IMR-90 (cell line): ENCODE measurements at regions not wholly inside any gene's neighbourhood (a gene's known extent, or its start where the extent isn't known, plus 50 kb on each side); places are given as distances from the start of the nearest gene placed in this dataset.

Source experiments
- ATAC-seq: fragments of 200-7000 bp; cut with Tn5 transposase; 2 replicates; pipeline ENCODE4 v1.9.1; 2020; ENCODE audit warnings: low read depth, mild to moderate bottlenecking, moderate library complexity
- BruUV-seq: library from RNA; stranded (reverse); fragments of 400-500 nt; replicated peaks from 2 replicates; lab custom pipeline; 2021; lab: Mats Ljungman, UMichigan
- CTCF ChIA-PET: fragments of 300-600 bp; formaldehyde crosslinking; extraction: SDS; loops from one replicate; lab custom pipeline; 2021; ENCODE audit warnings: antibody characterized with exemption; lab: Yijun Ruan, JAX
- POLR2A ChIA-PET: fragments of 300-600 bp; sonication (Branson Sonifier 250); formaldehyde crosslinking; loops from one replicate; lab custom pipeline; 2022; ENCODE audit warnings: antibody characterized with exemption; ENCODE audit not compliant: unreplicated experiment; lab: Charles Lee
- DNase-seq: peaks from one replicate; pipeline ENCODE4 v3.0.0; 2013
- H2AFZ ChIP-seq: replicated peaks from 2 replicates; pipeline ENCODE3; 2013; ENCODE audit warnings: low read length, mild to moderate bottlenecking; ENCODE audit not compliant: poor library complexity
- H2AK5ac ChIP-seq: 2 replicates; pipeline ENCODE4 v1.6.1; 2013; ENCODE audit warnings: low read depth, low read length, inconsistent platforms
- H2AK9ac ChIP-seq: replicated peaks from 2 replicates; pipeline ENCODE3; 2013; ENCODE audit warnings: mild to moderate bottlenecking, low read depth, low read length, moderate library complexity; ENCODE audit not compliant: poor library complexity
- H2BK120ac ChIP-seq: 2 replicates; pipeline ENCODE4 v1.6.1; 2013; ENCODE audit warnings: low read depth, low read length, inconsistent platforms
- H2BK15ac ChIP-seq: 3 replicates; pipeline ENCODE4 v1.6.1; 2013; ENCODE audit warnings: low read depth, low read length, inconsistent platforms
- H2BK20ac ChIP-seq: 2 replicates; pipeline ENCODE4 v1.6.1; 2013; ENCODE audit warnings: low read depth, mild to moderate bottlenecking, inconsistent platforms, low read length, moderate library complexity
- H2BK5ac ChIP-seq: 2 replicates; pipeline ENCODE4 v1.6.1; 2013; ENCODE audit warnings: mild to moderate bottlenecking, low read depth, low read length, inconsistent platforms; ENCODE audit not compliant: poor library complexity, severe bottlenecking
- H3K14ac ChIP-seq: replicated peaks from 2 replicates; pipeline ENCODE4 v1.6.1; 2013; ENCODE audit warnings: low read depth, low read length, inconsistent platforms
- H3K18ac ChIP-seq: 2 replicates; pipeline ENCODE4 v1.6.1; 2013; ENCODE audit warnings: low read depth, low read length, control low read depth
- H3K23ac ChIP-seq: 2 replicates; pipeline ENCODE4 v1.6.1; 2013; ENCODE audit warnings: low read depth, low read length, inconsistent platforms
- H3K27ac ChIP-seq: 2 replicates; pipeline ENCODE4 v1.5.1; 2013; ENCODE audit warnings: mild to moderate bottlenecking, control low read depth, low read length; ENCODE audit not compliant: insufficient read depth
- H3K27me3 ChIP-seq: 2 replicates; pipeline ENCODE4 v1.6.1; 2013; ENCODE audit warnings: low read length; ENCODE audit not compliant: control insufficient read depth, insufficient read depth
- H3K36me3 ChIP-seq: 2 replicates; pipeline ENCODE4 v1.6.1; 2013; ENCODE audit warnings: low read length, mixed read lengths; ENCODE audit not compliant: control insufficient read depth, insufficient read depth
- H3K4ac ChIP-seq: 2 replicates; pipeline ENCODE4 v1.6.1; 2013; ENCODE audit warnings: low read depth, low read length, inconsistent platforms
- H3K4me1 ChIP-seq: 2 replicates; pipeline ENCODE4 v1.6.1; 2013; ENCODE audit warnings: low read length, mixed read lengths; ENCODE audit not compliant: control insufficient read depth, insufficient read depth
- H3K4me2 ChIP-seq: 2 replicates; pipeline ENCODE4 v1.6.1; 2013; ENCODE audit warnings: low read depth, mild to moderate bottlenecking, control low read depth, low read length, moderate library complexity
- H3K4me3 ChIP-seq: 2 replicates; pipeline ENCODE4 v1.5.1; 2013; ENCODE audit warnings: low read depth, mild to moderate bottlenecking, control low read depth, low read length, moderate library complexity; ENCODE audit not compliant: insufficient read depth
- H3K56ac ChIP-seq: 2 replicates; pipeline ENCODE4 v1.6.1; 2013; ENCODE audit warnings: low read length, inconsistent platforms; ENCODE audit not compliant: insufficient read depth; ENCODE audit errors: extremely low read depth
- H3K79me1 ChIP-seq, 2 experiments: 2 replicates each; pipeline ENCODE4 v1.6.1; 2013; ENCODE audit warnings: low read length in 2 of 2, inconsistent platforms in 1 of 2, low read depth in 1 of 2
- H3K9ac ChIP-seq: 2 replicates; pipeline ENCODE4 v1.6.1; 2013; ENCODE audit warnings: low read depth, low read length, control low read depth
- H3K9me1 ChIP-seq: 2 replicates; pipeline ENCODE4 v1.6.1; 2013; ENCODE audit warnings: low read length, inconsistent platforms; ENCODE audit not compliant: insufficient read depth
- H3K9me3 ChIP-seq: 2 replicates; pipeline ENCODE4 v1.6.1; 2013; ENCODE audit warnings: low read length; ENCODE audit not compliant: control insufficient read depth, insufficient read depth
- H4K20me1 ChIP-seq: 2 replicates; pipeline ENCODE4 v1.6.1; 2013; ENCODE audit warnings: low read length, inconsistent platforms; ENCODE audit not compliant: insufficient read depth
- H4K5ac ChIP-seq: 2 replicates; pipeline ENCODE4 v1.6.1; 2013; ENCODE audit warnings: mild to moderate bottlenecking, low read depth, low read length, control low read depth
- H4K8ac ChIP-seq, 2 experiments: 2 replicates each; pipeline ENCODE4 v1.6.1; 2013; ENCODE audit warnings: low read depth in 2 of 2, low read length in 2 of 2, control low read depth in 1 of 2, inconsistent platforms in 1 of 2
- H4K91ac ChIP-seq: 2 replicates; pipeline ENCODE4 v1.6.1; 2013; ENCODE audit warnings: low read depth, low read length, inconsistent platforms; ENCODE audit not compliant: insufficient read depth
- BHLHE40 ChIP-seq: fragments of 150-350 bp; IDR thresholded peaks from 2 replicates; pipeline ENCODE4 v1.6.1; 2016; ENCODE audit warnings: mild to moderate bottlenecking, low read depth, low read length
- MAFK ChIP-seq: IDR thresholded peaks from 2 replicates; pipeline ENCODE4 v1.6.1; 2012; ENCODE audit warnings: low read depth, low read length, improper control_type of control experiment
- MAZ ChIP-seq: IDR thresholded peaks from 2 replicates; pipeline ENCODE4 v1.6.1; 2012; ENCODE audit warnings: low read depth, mild to moderate bottlenecking, low read length, improper control_type of control experiment, moderate library complexity, borderline replicate concordance
- MXI1 ChIP-seq: IDR thresholded peaks from 2 replicates; pipeline ENCODE4 v1.6.1; 2012; ENCODE audit warnings: low read depth, mild to moderate bottlenecking, low read length, moderate library complexity, borderline replicate concordance
- NFE2L2 ChIP-seq: fragments of 150-350 bp; IDR thresholded peaks from 2 replicates; pipeline ENCODE4 v1.6.1; 2016; ENCODE audit warnings: low read depth, mild to moderate bottlenecking, low read length
- POLR2A ChIP-seq: IDR thresholded peaks from 2 replicates; pipeline ENCODE4 v1.6.1; 2012; ENCODE audit warnings: mild to moderate bottlenecking, low read depth, low read length
- SMC3 ChIP-seq: fragments of 150-350 bp; IDR thresholded peaks from 2 replicates; pipeline ENCODE4 v1.6.1; 2016; ENCODE audit warnings: low read depth, mild to moderate bottlenecking, antibody characterized with exemption, low read length, moderate library complexity
- WGBS, 2 experiments: methylation state at CpG; one replicate each; pipeline versions ENCODE4 v1.1.5 to v1.1.7; 2013; ENCODE audit warnings: missing lambda C conversion rate in 2 of 2; ENCODE audit not compliant: insufficient read length in 1 of 2; ENCODE audit errors: extremely low coverage in 2 of 2; 5-methylcytosine and 5-hydroxymethylcytosine counted together
- dilution Hi-C: fragments of 300-500 bp; cut with HindIII; formaldehyde crosslinking; loops from one replicate; pipeline ENCODE4 v1.14.3; 2018; ENCODE audit warnings: low sequenced_read_pairs; ENCODE audit not compliant: unreplicated experiment
- in situ Hi-C: fragments of 300-500 bp; cut with MboI; formaldehyde crosslinking; loops from 3 replicates; pipeline ENCODE4 v1.14.3; 2019; ENCODE audit warnings: low sequenced_read_pairs, inconsistent platforms, mixed read lengths
- intact Hi-C: fragments of 100-400 bp; cut with micrococcal nuclease; formaldehyde crosslinking; loops from 2 replicates; pipeline ENCODE4 v1.10.0; 2022
- TF ChIP-seq, protein P1 (sequence below): conservative IDR thresholded peaks from 2 replicates; pipeline ENCODE4 v1.5.1; 2012; ENCODE audit warnings: mild to moderate bottlenecking, low read depth, low read length, improper control_type of control experiment

DNA sequence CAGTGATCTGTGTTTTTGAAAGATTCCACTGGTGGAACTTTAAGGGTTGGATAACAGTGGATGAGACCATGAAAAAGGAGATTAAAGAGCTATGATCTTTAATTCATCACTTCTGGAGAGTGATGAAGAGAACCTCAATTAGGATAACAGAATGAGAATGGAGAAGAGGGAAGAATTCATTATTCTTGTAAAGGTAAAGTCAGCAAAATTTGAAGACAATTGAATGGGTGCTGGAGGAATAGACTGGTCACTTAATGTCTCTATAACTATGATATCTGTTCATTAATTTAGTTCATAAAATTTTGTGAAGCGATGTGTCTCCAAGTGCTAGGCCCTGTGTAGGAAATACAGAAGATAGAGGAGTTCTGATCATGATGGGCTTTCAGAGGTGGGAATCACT lies 1013.2 kb upstream of the FANCL start:
- TF ChIP-seq NFE2L2: no peak
- TF ChIP-seq MAFK: no peak
- TF ChIP-seq MXI1: no peak
- TF ChIP-seq BHLHE40: no peak
- TF ChIP-seq, protein P1, sequence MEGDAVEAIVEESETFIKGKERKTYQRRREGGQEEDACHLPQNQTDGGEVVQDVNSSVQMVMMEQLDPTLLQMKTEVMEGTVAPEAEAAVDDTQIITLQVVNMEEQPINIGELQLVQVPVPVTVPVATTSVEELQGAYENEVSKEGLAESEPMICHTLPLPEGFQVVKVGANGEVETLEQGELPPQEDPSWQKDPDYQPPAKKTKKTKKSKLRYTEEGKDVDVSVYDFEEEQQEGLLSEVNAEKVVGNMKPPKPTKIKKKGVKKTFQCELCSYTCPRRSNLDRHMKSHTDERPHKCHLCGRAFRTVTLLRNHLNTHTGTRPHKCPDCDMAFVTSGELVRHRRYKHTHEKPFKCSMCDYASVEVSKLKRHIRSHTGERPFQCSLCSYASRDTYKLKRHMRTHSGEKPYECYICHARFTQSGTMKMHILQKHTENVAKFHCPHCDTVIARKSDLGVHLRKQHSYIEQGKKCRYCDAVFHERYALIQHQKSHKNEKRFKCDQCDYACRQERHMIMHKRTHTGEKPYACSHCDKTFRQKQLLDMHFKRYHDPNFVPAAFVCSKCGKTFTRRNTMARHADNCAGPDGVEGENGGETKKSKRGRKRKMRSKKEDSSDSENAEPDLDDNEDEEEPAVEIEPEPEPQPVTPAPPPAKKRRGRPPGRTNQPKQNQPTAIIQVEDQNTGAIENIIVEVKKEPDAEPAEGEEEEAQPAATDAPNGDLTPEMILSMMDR: no peak
- TF ChIP-seq SMC3: no peak
- no peak for TF ChIP-seq POLR2A
- TF ChIP-seq MAZ: no peak
- no peaks in the 10 kb centered on the region for H4K20me1 ChIP-seq
- H3K4me3 ChIP-seq: no peak overlapping the region
- BruUV-seq: no TSS peak
- H4K5ac ChIP-seq: no peak overlapping the region
- H2BK120ac ChIP-seq: no peak overlapping the region
- H3K9me1 ChIP-seq: no peaks in the 10 kb centered on the region
- no peak overlapping the region for H3K9ac ChIP-seq
- WGBS, 2 experiments: no CpG with 5 or more reads among the region's 1 CpG
- H2AK9ac ChIP-seq: no peak overlapping the region
- H3K36me3 ChIP-seq: no peaks in the 10 kb centered on the region
- H2AFZ ChIP-seq: no peak overlapping the region
- CTCF ChIA-PET: no interaction called here
- no peak overlapping the region for H3K14ac ChIP-seq
- no peak overlapping the region for H3K18ac ChIP-seq
- no peak overlapping the region for H3K23ac ChIP-seq
- no peak overlapping the region for H4K8ac ChIP-seq
- no peak overlapping the region for H3K27ac ChIP-seq
- H3K79me1 ChIP-seq: no peaks in the 10 kb centered on the region
- no peak overlapping the region for H2BK15ac ChIP-seq
- POLR2A ChIA-PET: no interaction called here
- H2BK5ac ChIP-seq: no peak overlapping the region
- H3K56ac ChIP-seq: no peak overlapping the region
- no peaks in the 10 kb centered on the region for H3K4me1 ChIP-seq
- H3K4ac ChIP-seq: no peak overlapping the region
- H3K4me2 ChIP-seq: no peak overlapping the region
- dilution Hi-C loops (no loop called here), in situ Hi-C loops (no loop called here), intact Hi-C loops (no loop called here)
- no peaks in the 10 kb centered on the region for H3K9me3 ChIP-seq
- ATAC-seq (no peak), DNase-seq (no peak)
- H4K91ac ChIP-seq: no peak overlapping the region
- no peak overlapping the region for H2AK5ac ChIP-seq
- no peak overlapping the region for H2BK20ac ChIP-seq
- H3K27me3 ChIP-seq: no peaks in the 10 kb centered on the region; the same call in 1 of the 2 replicates
